Esophagus muscularis mucosa (tissue), 4 donors: ENCODE measurements at regions not wholly inside any gene's neighbourhood (a gene's known extent, or its start where the extent isn't known, plus 50 kb on each side); places are given as distances from the start of the nearest gene placed in this dataset.

ENCODE experiments used
- DNase-seq: peaks from one replicate; pipeline ENCODE4 v3.0.0-alpha.2; 2017; ENCODE audit errors: extremely low spot score
- H3K27ac ChIP-seq, 4 donors: fragments of 200-600 bp; sonication (generic); replicated peaks in 1 of 4; 1 replicate in 3 of 4; 2 replicates in 1 of 4; pipeline ENCODE4 v1.5.1; 2016 to 2019; ENCODE audit warnings: mild to moderate bottlenecking in 1 of 4
- H3K27me3 ChIP-seq, 4 donors: fragments of 200-600 bp; sonication (generic); one replicate each; pipeline versions ENCODE4 v1.5.1 to v1.6.0; 2016 to 2019
- H3K36me3 ChIP-seq, 4 donors: fragments of 200-600 bp; sonication (generic); one replicate each; pipeline ENCODE4 v1.5.1; 2016 to 2019
- H3K4me1 ChIP-seq, 4 donors: fragments of 200-600 bp; sonication (generic); one replicate each; pipeline ENCODE4 v1.5.1; 2016 to 2019
- H3K4me3 ChIP-seq, 4 donors: fragments of 200-600 bp; sonication (generic); 1 replicate in 2 of 4; 2 replicates in 2 of 4; pipeline ENCODE4 v1.5.1; 2016 to 2019; ENCODE audit warnings: mild to moderate bottlenecking in 4 of 4, moderate library complexity in 1 of 4
- H3K9me3 ChIP-seq, 4 donors: fragments of 200-600 bp; sonication (generic); 1 replicate in 3 of 4; 2 replicates in 1 of 4; pipeline ENCODE4 v1.5.1; 2016 to 2019
- CTCF ChIP-seq, 3 experiments: fragments of 200-600 bp in 2 of 3; fragments of 450-650 bp in 1 of 3; sonication (generic) in 2 of 3; IDR thresholded peaks; one replicate each; pipeline ENCODE4 v1.5.1; 2017 to 2019; ENCODE audit warnings: antibody characterized with exemption in 3 of 3, mild to moderate bottlenecking in 2 of 3, moderate library complexity in 1 of 3
- EP300 ChIP-seq: sonication (generic); formaldehyde crosslinking; IDR thresholded peaks from one replicate; pipeline ENCODE4 v1.6.1; 2017; ENCODE audit warnings: antibody characterized with exemption
- POLR2A ChIP-seq: fragments of 450-650 bp; IDR thresholded peaks from one replicate; pipeline ENCODE4 v1.6.1; 2017; ENCODE audit warnings: antibody characterized with exemption, moderate library complexity, mild to moderate bottlenecking, low read depth
- POLR2AphosphoS5 ChIP-seq, 2 donors: sonication (generic); formaldehyde crosslinking; IDR thresholded peaks; one replicate each; pipeline ENCODE4 v1.6.1; 2017; ENCODE audit warnings: antibody characterized with exemption in 2 of 2
- WGBS: methylation state at CpG from one replicate; pipeline ENCODE4 v1.1.5; 2018; 5-methylcytosine and 5-hydroxymethylcytosine counted together
- intact Hi-C: fragments of 100-400 bp; cut with DNase I; formaldehyde crosslinking; loops from one replicate; pipeline ENCODE4 v1.15.1; 2023

- DNase-seq, result no peak
- Histone ChIP-seq H3K4me3 (peak overlapping the region in 3 of 4 donors; percentile 27 to 34 (median 28)), H3K27me3 (peaks cover 0 to 100% (median 0%) of the 10 kb centered on the region in 4 donors), H3K27ac (no peak overlapping the region), H3K36me3 (no peaks in the 10 kb centered on the region), H3K4me1 (peaks cover 0 to 30% (median 14%) of the 10 kb centered on the region in 4 donors), H3K9me3 (no peaks in the 10 kb centered on the region)
- TF ChIP-seq POLR2A (no peak), CTCF (IDR thresholded peaks at IDR 0.05) (no peak), POLR2AphosphoS5 (IDR thresholded peaks at IDR 0.05) (no peak), EP300 (no peak)
- intact Hi-C loops, result no loop called here
- WGBS, result 52% methylated on average over 9 of the region's 10 CpGs
These were observed 109.6 kb downstream of the ENGASE start for GRCh38 chr17:79184219-79184618.

- Histone ChIP-seq H3K36me3 (no peaks in the 10 kb centered on the region), H3K9me3 (no peaks in the 10 kb centered on the region), H3K4me3 (peak overlapping the region; percentile 14 to 34 (median 28)), H3K27me3 (peaks cover 0 to 93% (median 0%) of the 10 kb centered on the region in 4 donors), H3K4me1 (peaks cover 0 to 30% (median 14%) of the 10 kb centered on the region in 4 donors), H3K27ac (no peak overlapping the region)
- intact Hi-C loops, result no loop called here
- 2% methylated on average over 18 of the region's 93 CpGs for WGBS
- TF ChIP-seq CTCF (IDR thresholded peaks at IDR 0.05) (no peak), EP300 (no peak), POLR2A (no peak), POLR2AphosphoS5 (IDR thresholded peaks at IDR 0.05) (no peak)
- no peak for DNase-seq
These were observed 108.9 kb downstream of the ENGASE start for GRCh38 chr17:79183293-79184158.

GRCh38 chr17:79183043-79183292 is 108.3 kb downstream of the ENGASE start:
- WGBS, result no CpG with 5 or more reads among the region's 43 CpGs
- H3K27ac ChIP-seq, result no peak overlapping the region
- peak overlapping the region in 1 of 4 donors; percentile 34 for H3K4me3 ChIP-seq
- TF ChIP-seq EP300 (no peak), CTCF (IDR thresholded peaks at IDR 0.05) (no peak)
- intact Hi-C loops, result no loop called here
- peaks cover 0 to 88% (median 0%) of the 10 kb centered on the region in 4 donors for H3K27me3 ChIP-seq
- H3K4me1 ChIP-seq, result peaks cover 0 to 30% (median 14%) of the 10 kb centered on the region in 4 donors
- no peaks in the 10 kb centered on the region for H3K36me3 ChIP-seq
- no peaks in the 10 kb centered on the region for H3K9me3 ChIP-seq
- no peak for DNase-seq

- DNase-seq, result no peak
- intact Hi-C loops, result no loop called here
- H3K27me3 ChIP-seq, result peaks cover 0 to 82% (median 0%) of the 10 kb centered on the region in 4 donors
- peaks cover 0 to 30% (median 14%) of the 10 kb centered on the region in 4 donors for H3K4me1 ChIP-seq
- H3K36me3 ChIP-seq, result no peaks in the 10 kb centered on the region
- H3K27ac ChIP-seq, result no peak overlapping the region
- no peaks in the 10 kb centered on the region for H3K9me3 ChIP-seq
- H3K4me3 ChIP-seq, result no peak overlapping the region
- TF ChIP-seq POLR2A (no peak), EP300 (no peak), POLR2AphosphoS5 (IDR thresholded peaks at IDR 0.05) (no peak), CTCF (IDR thresholded peaks at IDR 0.05) (no peak)
- 19% methylated on average over 15 of the region's 68 CpGs for WGBS
These were observed 107.8 kb downstream of the ENGASE start for GRCh38 chr17:79182176-79183042.
